Activated gamma-delta T cell (primary cell): ENCODE measurements at regions not wholly inside any gene's neighbourhood (a gene's known extent, or its start where the extent isn't known, plus 50 kb on each side); places are given as distances from the start of the nearest gene placed in this dataset.
"Not testable (repeated sequence)": the region's sequence is repeated elsewhere in the genome, so short reads cannot be mapped to it uniquely, and the experiment has no call there.

Source experiments
- DNase-seq: peaks from one replicate; lab custom pipeline; 2025; lab: John Stamatoyannopoulos, UW

DNA sequence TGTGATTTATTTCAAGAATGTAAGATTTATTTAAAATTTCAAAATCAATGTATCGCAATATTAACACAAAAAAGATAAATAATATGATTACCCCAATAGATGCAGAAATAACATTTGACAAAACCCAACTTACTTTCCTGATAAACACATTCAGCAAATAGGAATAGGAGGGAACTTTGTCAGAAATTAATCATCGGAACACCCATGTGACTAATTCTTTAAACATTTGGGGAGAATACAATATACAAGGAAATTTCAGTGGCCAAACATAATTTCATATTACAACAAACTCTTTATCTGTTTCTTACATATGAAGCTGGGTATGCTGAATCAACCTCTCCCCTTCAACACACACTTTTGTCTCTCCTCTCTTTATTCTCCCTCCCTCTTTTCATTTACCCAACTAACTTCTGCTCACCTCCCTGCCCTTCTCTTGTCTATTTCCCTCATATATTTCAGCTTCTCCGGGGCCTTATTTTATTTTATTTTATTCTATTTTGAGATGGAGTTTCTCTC is 309.6 kb upstream of the CNTNAP5 start:
- no peak for DNase-seq

DNA sequence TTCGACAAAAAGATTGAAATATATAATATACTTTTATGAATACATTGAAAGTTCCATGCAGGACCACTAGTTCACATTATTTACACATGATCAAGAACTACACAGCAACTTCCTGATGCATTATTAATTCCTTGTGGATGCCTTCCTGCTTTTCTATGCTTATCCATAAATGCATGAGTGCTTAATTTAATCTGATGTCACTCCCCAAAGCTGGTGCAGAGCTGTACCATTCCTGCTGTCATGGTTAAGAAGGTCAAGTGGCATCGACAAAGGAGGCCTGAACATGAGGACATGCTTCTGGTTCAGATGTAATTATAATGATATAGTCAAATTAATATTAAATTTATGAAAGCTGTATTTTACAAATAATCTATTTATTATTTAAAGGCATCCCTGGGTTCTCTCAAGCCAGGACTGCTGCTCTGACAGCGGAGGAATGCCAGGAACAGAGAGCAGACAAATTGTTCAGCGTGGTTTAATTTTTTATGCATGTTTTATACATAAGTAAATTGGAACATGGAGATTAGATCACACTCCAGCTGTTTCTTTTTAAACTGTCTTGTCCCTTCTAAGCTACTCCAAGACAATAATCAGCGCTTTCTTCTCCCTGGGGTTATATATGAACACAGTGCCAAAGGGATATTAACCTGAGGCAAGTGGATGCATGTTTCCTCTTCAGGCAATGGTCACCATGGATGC is 307.3 kb upstream of the CNTNAP5 start:
- DNase-seq, result no peak

DNA sequence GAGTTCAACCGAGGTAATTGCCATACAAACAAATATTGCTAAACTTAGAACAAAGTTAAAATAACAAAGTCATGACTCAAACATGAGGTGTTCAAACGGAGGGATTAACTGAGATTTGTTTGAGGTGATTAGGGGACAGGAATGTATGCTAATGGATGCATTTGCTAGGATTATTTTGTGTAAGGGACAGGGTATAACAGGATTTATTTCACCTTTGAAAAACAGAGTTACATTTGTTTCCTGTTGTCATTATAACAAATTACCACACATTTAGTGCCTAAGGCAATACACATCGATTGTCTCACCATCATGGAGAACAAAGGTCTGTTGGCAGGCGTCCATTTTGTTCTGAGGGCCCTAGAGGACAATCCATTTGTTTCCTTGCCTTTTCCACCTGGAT is 304.3 kb upstream of the CNTNAP5 start:
- DNase-seq, result no peak

DNA sequence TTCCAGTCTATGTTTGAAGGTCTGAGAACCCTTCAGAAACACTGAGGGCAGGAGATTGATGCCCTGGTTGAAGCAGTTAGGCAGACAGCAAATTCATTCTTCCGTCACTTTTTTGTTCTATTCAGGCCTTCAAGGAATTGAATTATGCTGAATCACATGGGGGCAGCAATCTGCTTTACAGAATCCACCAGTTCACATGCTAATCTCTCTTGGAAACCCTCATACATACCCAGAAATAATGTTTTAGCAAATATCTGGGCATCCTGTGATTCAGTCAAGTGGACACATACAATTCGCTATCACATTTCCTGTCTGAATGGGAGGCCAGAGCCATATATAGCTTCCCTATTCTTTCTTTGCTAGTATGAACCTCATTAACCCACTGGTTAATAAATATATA is 301.4 kb upstream of the CNTNAP5 start:
- no peak for DNase-seq

DNA sequence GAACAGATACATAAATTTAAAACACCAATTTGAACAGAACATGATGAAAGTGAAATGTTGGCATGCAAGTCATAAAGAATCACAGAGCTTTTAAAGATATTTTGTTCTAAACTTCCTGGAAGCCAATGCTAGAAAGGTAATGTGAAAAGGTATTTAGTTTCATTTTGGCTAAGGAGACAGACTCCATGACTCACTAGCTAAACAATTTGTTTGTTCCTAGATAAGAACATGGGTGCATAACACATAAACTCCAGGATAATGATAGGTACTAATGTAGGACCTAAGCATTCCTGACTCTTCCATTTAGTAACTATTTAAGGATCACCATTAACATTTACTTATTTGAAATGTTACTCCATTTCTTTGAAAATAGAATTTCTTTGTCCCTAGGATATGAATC is 292.5 kb upstream of the CNTNAP5 start:
- DNase-seq, result no peak

DNA sequence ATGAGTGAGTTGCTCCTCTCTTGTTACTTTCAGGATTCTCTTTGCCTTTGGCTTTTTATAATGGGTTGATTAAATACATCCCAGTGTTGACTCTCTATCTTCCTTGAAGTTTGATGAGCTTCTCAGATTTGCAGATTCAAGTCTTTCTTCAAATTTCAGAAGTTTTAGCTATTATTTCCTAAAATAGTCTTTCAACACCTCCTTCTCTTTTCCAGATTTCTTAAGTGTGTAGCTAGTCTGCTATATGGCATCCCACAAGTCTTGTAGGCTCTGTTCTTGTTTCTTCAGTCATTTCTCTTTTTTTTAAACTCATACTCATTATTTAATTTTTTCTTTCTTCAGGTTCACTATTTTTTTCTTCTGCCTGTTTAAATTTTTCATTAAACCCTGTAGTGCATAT is 287.7 kb upstream of the CNTNAP5 start:
- no peak for DNase-seq

DNA sequence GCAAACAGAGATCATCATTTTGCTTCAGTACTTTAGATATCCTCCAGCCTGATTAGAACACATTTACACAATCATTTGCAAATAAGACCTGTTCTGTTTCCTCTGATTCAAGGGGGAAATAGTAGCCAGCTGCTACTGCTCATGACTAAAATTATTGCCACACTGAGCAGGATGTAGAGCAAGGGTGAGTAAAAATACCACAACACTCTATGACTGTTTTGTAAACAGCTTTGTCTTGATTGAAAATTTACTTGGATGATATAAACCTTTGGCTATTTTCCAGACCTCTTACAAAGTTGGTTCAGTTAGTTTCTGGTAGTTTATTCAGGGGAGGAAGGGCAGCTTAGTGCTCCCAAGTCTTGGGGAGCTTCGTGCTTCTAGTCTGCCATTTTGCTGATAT is 286.4 kb upstream of the CNTNAP5 start:
- DNase-seq, result no peak

DNA sequence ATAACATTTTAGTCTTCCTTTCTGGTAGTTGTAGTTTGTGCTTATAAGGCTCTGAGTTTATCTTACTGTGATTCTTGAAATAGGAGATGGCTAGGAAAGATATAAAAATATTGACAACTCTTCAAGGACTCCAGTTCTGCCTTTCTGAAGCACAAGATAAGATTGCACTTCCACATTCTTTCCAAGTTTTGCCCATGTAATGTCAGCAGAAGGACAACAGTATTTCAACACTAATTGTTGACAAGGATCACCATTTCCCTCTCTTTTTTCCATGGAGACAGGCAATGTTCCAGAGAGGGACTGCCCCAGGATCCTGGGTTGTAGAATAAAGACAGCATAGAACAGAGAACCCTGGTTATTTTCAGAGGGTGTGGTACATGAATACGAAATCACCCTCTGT is 279.1 kb upstream of the CNTNAP5 start:
- no peak for DNase-seq

DNA sequence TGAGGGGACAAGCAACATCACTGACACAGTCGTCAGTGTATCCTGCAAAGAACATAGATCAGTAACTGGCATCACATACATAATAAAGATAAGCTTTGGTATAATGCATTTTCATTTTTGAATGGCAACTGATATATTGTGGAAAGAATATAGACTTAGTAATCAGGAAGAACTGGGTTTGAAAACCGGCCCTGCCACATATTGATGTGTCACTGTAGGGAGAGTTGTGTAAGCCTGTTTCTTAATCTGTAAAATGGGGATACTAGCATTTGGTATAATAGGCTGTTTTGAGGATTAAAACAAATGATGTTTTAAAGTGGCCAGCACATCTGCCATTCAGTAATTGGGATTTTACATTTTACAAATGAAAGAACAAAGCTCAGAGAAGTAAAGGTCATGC is 277.8 kb upstream of the CNTNAP5 start:
- DNase-seq, result no peak

DNA sequence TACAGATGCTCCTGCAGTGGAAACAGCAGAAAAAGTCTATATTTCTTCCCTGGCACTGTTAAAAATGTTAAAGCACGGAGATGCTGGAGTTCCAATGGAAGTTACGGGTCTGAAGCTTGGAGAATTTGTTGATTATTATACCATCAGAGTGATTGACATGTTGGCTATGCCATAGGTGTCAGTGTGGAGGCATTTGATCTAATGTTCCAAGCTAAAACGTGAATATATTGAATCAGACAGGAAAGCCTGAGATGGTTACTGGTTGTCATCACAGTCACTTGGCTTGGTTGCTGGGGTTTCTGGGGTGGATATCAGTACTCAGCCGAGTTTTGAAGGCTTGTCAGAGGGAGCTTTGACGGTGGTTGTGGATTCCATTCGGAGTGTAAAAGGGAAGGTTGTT is 262.9 kb upstream of the CNTNAP5 start:
- no peak for DNase-seq

DNA sequence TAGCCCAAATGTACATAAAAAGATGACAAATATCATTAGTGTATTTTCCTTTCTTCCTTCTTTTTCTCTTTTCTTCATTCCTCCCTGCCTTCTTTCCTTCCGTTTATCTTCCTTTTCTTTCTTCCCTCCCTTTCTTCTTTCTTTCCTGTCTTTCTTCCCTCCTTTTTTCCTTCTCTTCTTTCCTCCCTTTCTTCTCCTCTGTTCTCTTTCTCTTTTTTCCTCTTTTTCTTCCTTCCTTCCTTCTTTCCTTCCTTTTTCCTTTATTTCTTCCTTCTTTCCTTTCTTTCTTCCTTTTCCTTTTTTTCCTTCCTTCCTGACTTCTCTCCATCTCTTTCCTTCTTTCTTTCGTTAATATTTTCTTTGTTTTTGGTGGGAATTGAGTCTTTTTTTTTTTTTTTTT is 256.9 kb upstream of the CNTNAP5 start:
- no peak for DNase-seq

DNA sequence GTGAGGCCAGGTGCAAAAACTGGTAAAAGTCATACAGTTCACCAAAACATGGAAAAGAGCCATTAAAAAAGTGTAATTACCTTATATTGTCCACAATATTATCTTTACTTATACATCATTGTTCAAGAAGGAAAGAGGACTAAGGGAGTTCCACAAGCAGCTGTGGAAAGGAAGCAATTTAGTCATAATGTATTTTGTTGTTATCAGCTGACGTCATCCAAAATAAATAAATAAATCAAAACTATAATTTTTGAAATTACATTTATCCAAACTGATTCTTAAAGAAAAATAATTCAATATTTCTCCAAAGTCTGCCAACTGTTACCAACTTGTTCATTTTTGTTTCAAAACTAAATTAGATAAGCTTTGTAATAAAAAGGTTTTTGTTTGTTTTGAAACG is 256.1 kb upstream of the CNTNAP5 start:
- DNase-seq, result no peak

DNA sequence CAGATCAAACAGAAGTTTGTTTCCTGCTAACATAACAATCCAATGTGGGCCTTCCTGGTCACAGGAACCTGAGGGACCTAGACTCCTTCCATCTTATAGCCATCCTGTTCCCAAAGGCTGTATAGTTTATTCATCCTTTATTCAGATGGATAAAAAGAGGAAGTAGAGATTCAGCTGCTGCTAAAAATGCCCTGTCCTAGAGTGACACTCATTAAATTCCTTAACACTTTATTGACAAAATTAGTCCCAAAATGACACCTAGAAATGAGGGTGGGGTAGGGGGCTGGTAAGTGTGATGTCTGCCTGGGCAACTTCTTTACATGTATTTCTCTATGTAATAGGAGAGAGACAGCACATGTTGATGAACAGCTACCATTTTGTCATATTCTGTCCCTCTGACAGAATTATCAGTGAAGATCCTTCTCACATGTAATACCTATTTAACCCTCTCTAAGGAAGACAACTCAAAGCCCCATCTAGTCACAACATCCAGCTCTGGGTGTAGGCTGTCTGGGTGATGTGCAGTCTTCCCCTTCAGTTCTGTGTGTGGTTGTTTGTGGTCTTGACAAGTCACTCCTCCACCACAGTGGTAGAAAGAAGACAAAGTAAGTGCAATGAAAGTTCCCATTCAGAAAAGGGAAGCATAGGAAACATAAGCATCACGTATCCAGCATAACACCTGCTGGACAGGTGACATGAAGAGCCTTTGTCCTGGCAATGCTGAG is 253.9 kb upstream of the CNTNAP5 start:
- DNase-seq, result no peak

DNA sequence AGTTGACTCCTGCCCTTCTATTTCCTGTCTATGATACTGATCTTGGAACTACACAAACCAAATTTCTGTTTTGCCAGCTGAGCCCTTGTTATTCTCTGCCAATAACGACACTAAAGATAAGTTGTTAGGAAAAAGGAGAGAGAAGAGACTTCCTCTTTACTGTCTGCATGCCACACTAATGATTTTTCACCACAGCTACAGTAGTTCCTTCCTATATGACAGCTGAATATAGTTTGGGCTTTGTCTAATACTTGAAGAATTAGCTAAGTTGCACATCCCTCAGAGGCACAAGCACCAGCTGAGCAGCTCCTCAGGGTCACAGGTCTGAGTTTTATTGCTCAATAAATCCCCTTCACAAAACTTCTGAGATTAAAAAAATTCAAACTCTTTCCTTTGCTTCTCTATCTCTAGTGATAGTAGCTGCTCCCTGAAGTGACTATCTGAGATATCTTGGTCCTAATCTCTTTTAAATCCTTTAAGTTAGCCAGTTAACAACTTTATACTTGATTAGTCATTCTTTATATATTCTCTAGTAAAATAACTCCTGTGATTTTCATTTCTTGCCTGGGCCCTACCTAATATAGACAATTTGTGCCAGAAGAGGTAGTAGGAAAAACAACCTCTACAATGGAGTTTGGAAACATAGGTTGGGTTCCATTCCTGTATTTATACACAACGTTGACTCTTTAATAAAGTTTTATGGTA is 253.0 kb upstream of the CNTNAP5 start:
- no peak for DNase-seq

DNA sequence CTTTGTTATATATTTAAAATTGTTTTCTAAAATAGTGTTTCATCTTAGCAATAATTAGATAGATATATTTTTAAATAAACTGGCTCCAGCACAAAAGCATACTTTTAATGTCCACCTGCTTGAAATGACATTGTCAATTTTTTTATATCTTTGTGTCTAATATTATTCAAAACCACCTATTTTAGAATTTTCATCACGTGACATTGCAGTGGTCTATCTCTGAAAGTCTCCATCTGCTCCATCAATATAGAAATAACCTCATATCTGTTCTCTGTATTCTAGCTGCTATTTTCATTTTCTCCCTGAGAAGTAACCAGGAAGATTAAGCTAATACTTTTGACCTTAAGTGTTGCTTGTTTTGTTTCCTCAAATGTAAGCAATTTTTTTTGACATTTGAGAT is 248.0 kb upstream of the CNTNAP5 start:
- no peak for DNase-seq

DNA sequence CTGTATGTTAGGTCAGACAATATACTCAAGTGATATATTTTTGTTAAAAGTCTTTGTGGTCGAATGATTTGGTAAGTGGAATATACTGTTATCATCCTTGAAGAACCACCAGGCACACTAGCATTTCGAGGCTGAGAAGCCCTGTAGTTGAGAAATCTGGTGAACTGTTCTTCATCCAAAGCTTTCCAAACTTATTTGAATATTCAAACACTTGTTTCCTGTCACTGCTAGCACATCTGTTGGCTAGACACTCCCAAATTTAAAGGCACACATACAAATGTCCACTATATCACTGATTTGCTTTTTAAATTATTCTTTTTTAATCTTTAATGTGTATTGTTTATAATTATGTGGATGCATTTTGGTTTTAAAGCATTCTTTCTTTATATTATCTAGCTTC is 241.9 kb upstream of the CNTNAP5 start:
- no peak for DNase-seq

DNA sequence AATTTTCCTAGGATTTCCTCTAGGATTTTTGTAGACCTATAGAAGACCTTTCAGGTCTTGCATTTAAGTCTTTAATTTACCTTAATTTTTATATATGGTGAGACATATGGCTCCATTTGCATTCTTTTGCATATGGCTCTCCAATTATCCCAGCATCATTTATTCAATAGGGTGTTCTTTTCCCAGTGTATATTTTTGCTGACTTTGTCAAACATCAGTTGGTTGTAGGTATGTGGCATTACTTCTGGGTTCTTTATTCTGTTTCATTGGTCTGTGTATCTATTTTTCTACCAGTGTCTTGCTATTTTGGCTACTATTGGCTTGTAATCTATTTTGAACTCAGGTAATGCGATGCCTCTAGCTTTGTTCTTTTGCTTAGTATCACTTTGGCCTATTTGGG is 239.8 kb upstream of the CNTNAP5 start:
- no peak for DNase-seq

DNA sequence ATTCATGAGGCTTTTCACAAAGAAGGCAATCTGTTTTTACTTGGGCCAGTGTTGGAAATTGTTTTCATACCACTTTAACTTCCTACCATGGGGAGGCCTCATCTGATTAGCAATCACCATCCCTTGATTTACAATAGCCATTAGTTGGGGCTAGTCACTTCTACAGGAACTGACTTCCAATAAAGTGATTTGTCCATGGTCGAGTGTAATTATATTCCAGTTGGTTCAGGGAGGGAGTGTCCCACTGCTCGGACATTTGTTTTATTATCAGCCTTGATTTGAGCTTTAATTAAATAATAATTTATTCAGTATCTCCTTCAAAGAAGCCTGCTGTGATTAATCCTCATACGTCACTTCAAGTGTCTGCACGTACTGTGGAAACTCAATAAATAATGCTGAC is 233.9 kb upstream of the CNTNAP5 start:
- no peak for DNase-seq

DNA sequence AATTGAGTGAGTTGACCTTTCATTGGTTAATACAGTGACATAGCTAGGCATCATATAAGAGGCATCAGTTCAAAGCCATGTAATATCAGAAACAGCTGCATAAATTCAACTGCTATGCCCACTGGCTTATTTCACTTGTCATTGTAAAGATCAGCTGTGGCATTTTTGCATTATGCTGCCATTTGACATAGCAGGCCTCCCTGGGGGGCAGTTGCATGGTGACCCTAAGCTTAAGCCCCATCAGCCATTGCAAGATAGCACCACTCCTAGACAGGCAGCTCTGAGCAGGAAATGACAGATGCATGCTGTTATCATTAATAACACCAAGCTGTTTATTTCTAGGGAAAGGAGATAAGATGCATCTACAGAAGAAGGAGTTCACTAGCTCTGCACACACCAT is 233.4 kb upstream of the CNTNAP5 start:
- no peak for DNase-seq

DNA sequence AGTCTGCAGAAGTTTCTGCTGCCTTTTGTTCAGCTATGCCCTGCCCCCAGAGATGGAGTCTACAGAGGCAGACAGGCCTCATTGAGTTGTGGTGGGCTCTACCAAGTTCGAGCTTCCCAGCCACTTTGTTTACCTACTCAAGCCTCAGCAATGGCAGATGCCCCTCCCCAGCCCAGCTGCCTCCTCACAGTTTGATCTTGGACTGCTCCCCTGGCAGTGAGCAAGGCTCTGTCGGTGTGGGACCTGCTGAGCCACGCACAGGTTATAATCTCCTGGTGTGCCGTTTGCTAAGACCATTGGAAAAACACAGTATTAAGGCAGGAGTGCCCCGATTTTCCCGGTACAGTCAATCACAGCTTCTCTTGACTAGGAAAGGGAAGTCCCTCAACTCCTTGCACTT is 221.0 kb upstream of the CNTNAP5 start:
- not testable (repeated sequence) for DNase-seq

DNA sequence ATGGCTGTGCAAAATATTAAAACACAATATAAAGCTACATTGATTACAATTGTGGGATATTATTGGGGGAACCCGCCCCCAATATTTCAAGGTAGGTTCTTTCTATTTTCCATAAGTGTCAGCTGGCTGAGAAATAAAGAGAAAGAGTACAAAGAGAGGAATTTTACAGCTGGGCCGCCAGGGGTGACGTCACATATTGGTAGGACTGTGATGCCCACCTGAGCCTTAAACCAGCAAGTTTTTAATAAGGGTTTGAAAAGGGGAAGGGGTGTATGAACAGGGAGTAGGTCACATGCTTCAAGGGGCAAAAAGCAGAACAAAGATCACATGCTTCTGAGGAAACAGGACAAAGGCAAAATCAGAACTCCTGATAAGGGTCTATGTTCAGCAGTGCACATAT is 219.3 kb upstream of the CNTNAP5 start:
- not testable (repeated sequence) for DNase-seq

DNA sequence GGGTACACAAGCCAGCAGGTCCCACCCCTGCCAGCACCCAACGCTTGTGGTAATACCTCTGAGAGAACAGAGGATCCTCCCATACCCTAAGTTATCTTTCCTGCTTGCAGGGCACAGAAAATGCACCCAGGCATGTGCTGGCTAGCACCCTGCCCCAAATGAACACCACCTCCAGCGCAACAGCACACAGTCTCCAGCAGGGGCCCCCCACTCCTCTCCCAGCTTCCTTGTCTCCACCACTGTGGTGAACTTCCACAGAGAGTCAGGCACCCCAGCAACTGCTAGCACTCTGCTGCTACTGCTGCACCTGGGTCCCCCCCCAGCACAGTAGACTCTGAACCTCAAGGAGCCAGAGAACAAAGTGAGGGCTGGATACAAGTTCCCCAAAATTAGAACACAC is 216.8 kb upstream of the CNTNAP5 start:
- no peak for DNase-seq

DNA sequence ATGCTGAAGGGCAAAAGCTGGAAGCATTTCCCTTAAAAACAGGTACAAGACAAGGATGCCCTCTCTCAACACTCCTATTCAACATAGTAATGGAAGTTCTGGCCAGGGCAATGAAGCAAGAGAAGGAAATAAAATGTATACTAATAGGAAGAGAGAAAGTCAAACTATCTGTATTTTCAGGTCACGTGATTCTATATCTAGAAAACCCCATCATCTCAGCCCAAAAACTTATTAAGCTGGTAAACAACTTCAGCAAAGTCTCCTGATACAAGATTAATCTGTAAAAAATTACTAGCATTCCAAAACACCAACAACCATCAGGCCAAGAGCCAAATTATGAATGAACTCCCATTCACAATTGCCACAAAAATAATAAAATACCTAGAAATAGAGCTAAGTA is 213.2 kb upstream of the CNTNAP5 start:
- no peak for DNase-seq
